Erythroblast (primary cell): ENCODE measurements at regions not wholly inside any gene's neighbourhood (a gene's known extent, or its start where the extent isn't known, plus 50 kb on each side); places are given as distances from the start of the nearest gene placed in this dataset.

ENCODE experiments used
- GATA1 ChIP-seq: IDR thresholded peaks from 2 replicates; pipeline ENCODE4 v1.6.1; 2011; ENCODE audit warnings: low read depth, mild to moderate bottlenecking, control low read depth, low read length, moderate library complexity
- POLR2A ChIP-seq: IDR thresholded peaks from 2 replicates; pipeline ENCODE4 v1.6.1; 2011; ENCODE audit warnings: mild to moderate bottlenecking, low read length

GRCh38 chr5:121313886-121314285, 537.8 kb upstream of the FTMT start:
- TF ChIP-seq POLR2A: no peak
- TF ChIP-seq GATA1: no peak
